GM12878 (cell line): ENCODE measurements at regions not wholly inside any gene's neighbourhood (a gene's known extent, or its start where the extent isn't known, plus 50 kb on each side); places are given as distances from the start of the nearest gene placed in this dataset.
A peak's percentile ranks its signal among the peaks of the same experiment; 100 is the strongest.

ENCODE experiments used
- BCL3 ChIP-seq: IDR thresholded peaks from 2 replicates; pipeline ENCODE4 v1.6.1; 2011; ENCODE audit warnings: borderline replicate concordance, low read depth, mild to moderate bottlenecking, moderate library complexity, low read length; ENCODE audit not compliant: insufficient read depth, poor library complexity, severe bottlenecking
- BCLAF1 ChIP-seq: fragments of 450-650 bp; IDR thresholded peaks from 2 replicates; pipeline ENCODE4 v1.6.1; 2017; ENCODE audit warnings: antibody characterized with exemption, mild to moderate bottlenecking, moderate library complexity
- BMI1 ChIP-seq: fragments of 450-650 bp; IDR thresholded peaks from 2 replicates; pipeline ENCODE4 v1.6.1; 2016; ENCODE audit warnings: mild to moderate bottlenecking, moderate library complexity, borderline replicate concordance
- CBFB ChIP-seq: IDR thresholded peaks from 2 replicates; pipeline ENCODE4 v1.6.1; 2016; ENCODE audit warnings: antibody characterized with exemption, low read depth
- CBX5 ChIP-seq: sonication (generic); IDR thresholded peaks from 2 replicates; pipeline ENCODE4 v1.6.1; 2016; ENCODE audit warnings: low read depth, moderate library complexity, mild to moderate bottlenecking, inconsistent platforms
- CHD2 ChIP-seq: IDR thresholded peaks from 2 replicates; pipeline ENCODE4 v1.6.1; 2011; ENCODE audit warnings: low read depth, low read length, improper control_type of control experiment, borderline replicate concordance
- CHD4 ChIP-seq: fragments of 200-600 bp; sonication (generic); IDR thresholded peaks from 2 replicates; pipeline ENCODE4 v1.6.1; 2016; ENCODE audit warnings: mild to moderate bottlenecking
- CREB1 ChIP-seq: IDR thresholded peaks from 2 replicates; pipeline ENCODE4 v1.6.1; 2012; ENCODE audit warnings: low read depth, mild to moderate bottlenecking, inconsistent platforms
- EZH2 ChIP-seq: IDR thresholded peaks from 2 replicates; pipeline ENCODE4 v1.6.1; 2012; ENCODE audit warnings: low read depth, mild to moderate bottlenecking, control low read depth, inconsistent platforms, low read length, borderline replicate concordance; ENCODE audit not compliant: control insufficient read depth
- FOS ChIP-seq: IDR thresholded peaks from 3 replicates; pipeline ENCODE4 v1.6.1; 2011; ENCODE audit warnings: borderline replicate concordance; ENCODE audit not compliant: insufficient read length; ENCODE audit errors: extremely low read depth
- FOXK2 ChIP-seq: fragments of 450-650 bp; IDR thresholded peaks from 2 replicates; pipeline ENCODE4 v1.6.1; 2017; ENCODE audit warnings: mild to moderate bottlenecking, moderate library complexity
- HDGF ChIP-seq: fragments of 450-650 bp; IDR thresholded peaks from 2 replicates; pipeline ENCODE4 v1.6.1; 2016; ENCODE audit warnings: antibody characterized with exemption
- HSF1 ChIP-seq: fragments of 150-350 bp; IDR thresholded peaks from 2 replicates; pipeline ENCODE4 v1.6.1; 2014; ENCODE audit warnings: mild to moderate bottlenecking, low read depth, low read length
- JUND ChIP-seq: IDR thresholded peaks from 2 replicates; pipeline ENCODE4 v1.6.1; 2012; ENCODE audit warnings: low read depth, mild to moderate bottlenecking, low read length, improper control_type of control experiment, moderate library complexity
- KAT2A ChIP-seq: conservative IDR thresholded peaks from 2 replicates; pipeline ENCODE4 v1.6.1; 2011; ENCODE audit warnings: low read depth, low read length; ENCODE audit not compliant: control insufficient read depth
- KDM1A ChIP-seq: fragments of 200-600 bp; sonication (generic); IDR thresholded peaks from 2 replicates; pipeline ENCODE4 v1.6.1; 2016; ENCODE audit warnings: borderline replicate concordance
- PML ChIP-seq: IDR thresholded peaks from 2 replicates; pipeline ENCODE4 v1.6.1; 2012; ENCODE audit warnings: low read length, inconsistent platforms
- POU2F2 ChIP-seq: IDR thresholded peaks from 3 replicates; pipeline ENCODE4 v1.6.1; 2011; ENCODE audit warnings: low read depth, mild to moderate bottlenecking, low read length, borderline replicate concordance
- RB1 ChIP-seq: fragments of 450-650 bp; formaldehyde crosslinking; IDR thresholded peaks from 2 replicates; pipeline ENCODE4 v1.6.1; 2017; ENCODE audit warnings: mild to moderate bottlenecking, borderline replicate concordance
- RCOR1 ChIP-seq: conservative IDR thresholded peaks from 2 replicates; pipeline ENCODE4 v1.6.1; 2012; ENCODE audit warnings: low read depth, low read length, improper control_type of control experiment
- SP1 ChIP-seq: IDR thresholded peaks from one replicate; pipeline ENCODE4 v1.6.1; 2011; ENCODE audit warnings: low read depth, low read length
- SREBF2 ChIP-seq: IDR thresholded peaks from 2 replicates; pipeline ENCODE4 v1.6.1; 2012; ENCODE audit warnings: mild to moderate bottlenecking, low read length
- STAT3 ChIP-seq: IDR thresholded peaks from 2 replicates; pipeline ENCODE4 v1.6.1; 2011; ENCODE audit warnings: low read depth, low read length, improper control_type of control experiment
- USF1 ChIP-seq: IDR thresholded peaks from 2 replicates; pipeline ENCODE4 v1.6.1; 2011; ENCODE audit warnings: borderline replicate concordance, low read depth, mild to moderate bottlenecking, moderate library complexity, mixed read lengths, low read length; ENCODE audit not compliant: insufficient read depth; ENCODE audit errors: extremely low read length
- WRNIP1 ChIP-seq: IDR thresholded peaks from 2 replicates; pipeline ENCODE4 v1.6.1; 2011; ENCODE audit warnings: low read depth, low read length, improper control_type of control experiment, borderline replicate concordance
- YBX1 ChIP-seq: fragments of 450-650 bp; IDR thresholded peaks from 2 replicates; pipeline ENCODE4 v1.6.1; 2016; ENCODE audit warnings: antibody characterized with exemption
- ZNF207 ChIP-seq: fragments of 450-650 bp; IDR thresholded peaks from 2 replicates; pipeline ENCODE4 v1.6.1; 2014; ENCODE audit warnings: antibody characterized with exemption, mild to moderate bottlenecking, borderline replicate concordance
- ZNF384 ChIP-seq: IDR thresholded peaks from 2 replicates; pipeline ENCODE4 v1.6.1; 2012; ENCODE audit warnings: low read depth, mild to moderate bottlenecking, low read length, improper control_type of control experiment, borderline replicate concordance

GRCh38 chr15:95864467-95864886 is 466.0 kb upstream of the NR2F2 start (continued):
- no peak for TF ChIP-seq KDM1A
- TF ChIP-seq ZNF384: peak; percentile 74
- TF ChIP-seq KAT2A: no peak
- peak; percentile 63; the same call in 1 of the 2 replicates for TF ChIP-seq CBFB
- no peak for TF ChIP-seq CHD4
- TF ChIP-seq FOXK2: no peak
- TF ChIP-seq CBX5: no peak
- TF ChIP-seq HDGF: peak; percentile 82
- no peak for TF ChIP-seq RCOR1
- no peak for TF ChIP-seq SREBF2
- TF ChIP-seq FOS: no peak
- TF ChIP-seq HSF1: no peak
- TF ChIP-seq USF1: no peak
- TF ChIP-seq BCLAF1: no peak
- TF ChIP-seq WRNIP1: no peak
- TF ChIP-seq SP1: peak; percentile 8
- no peak for TF ChIP-seq PML
- TF ChIP-seq CREB1: peak; percentile 41
- no peak for TF ChIP-seq STAT3
- no peak for TF ChIP-seq BCL3
- TF ChIP-seq BMI1: peak; percentile 74
- no peak for TF ChIP-seq YBX1
- TF ChIP-seq CHD2: peak; percentile 60; the same call in 1 of the 2 replicates
- no peak for TF ChIP-seq RB1
- TF ChIP-seq POU2F2: 0 out of 3 replicates have a peak, but pooled peaks have one; percentile 40
- TF ChIP-seq EZH2: no peak
- no peak for TF ChIP-seq JUND
- TF ChIP-seq ZNF207: no peak
